Amniotic epithelial cell (primary cell): ENCODE measurements at regions not wholly inside any gene's neighbourhood (a gene's known extent, or its start where the extent isn't known, plus 50 kb on each side); places are given as distances from the start of the nearest gene placed in this dataset.
"Not testable (repeated sequence)": the region's sequence is repeated elsewhere in the genome, so short reads cannot be mapped to it uniquely, and the experiment has no call there.

Experiments
- DNase-seq: peaks from one replicate; pipeline ENCODE4 v3.0.0-alpha.2; 2010; ENCODE audit warnings: low read depth

GRCh38 chr15:24509714-24510113, 165.9 kb upstream of the NPAP1 start:
- DNase-seq: not testable (repeated sequence)

GRCh38 chr15:24511598-24511997, 164.0 kb upstream of the NPAP1 start:
- not testable (repeated sequence) for DNase-seq

- not testable (repeated sequence) for DNase-seq
These were observed 156.8 kb upstream of the NPAP1 start for GRCh38 chr15:24518772-24519171.

- not testable (repeated sequence) for DNase-seq
These were observed 144.3 kb upstream of the NPAP1 start for GRCh38 chr15:24531235-24531634.

- not testable (repeated sequence) for DNase-seq
These were observed 141.5 kb upstream of the NPAP1 start for GRCh38 chr15:24534032-24534431.

GRCh38 chr15:24557281-24557680, 118.3 kb upstream of the NPAP1 start:
- not testable (repeated sequence) for DNase-seq

GRCh38 chr15:24607636-24608035, 67.9 kb upstream of the NPAP1 start:
- no peak for DNase-seq

- no peak for DNase-seq
These were observed 57.9 kb upstream of the NPAP1 start for GRCh38 chr15:24617646-24618045.

GRCh38 chr15:24621630-24622215, 53.9 kb upstream of the NPAP1 start:
- no peak for DNase-seq
